ENCODE measurements at regions not wholly inside any gene's neighbourhood (a gene's known extent, or its start where the extent isn't known, plus 50 kb on each side); places are given as distances from the start of the nearest gene placed in this dataset.

DNA sequence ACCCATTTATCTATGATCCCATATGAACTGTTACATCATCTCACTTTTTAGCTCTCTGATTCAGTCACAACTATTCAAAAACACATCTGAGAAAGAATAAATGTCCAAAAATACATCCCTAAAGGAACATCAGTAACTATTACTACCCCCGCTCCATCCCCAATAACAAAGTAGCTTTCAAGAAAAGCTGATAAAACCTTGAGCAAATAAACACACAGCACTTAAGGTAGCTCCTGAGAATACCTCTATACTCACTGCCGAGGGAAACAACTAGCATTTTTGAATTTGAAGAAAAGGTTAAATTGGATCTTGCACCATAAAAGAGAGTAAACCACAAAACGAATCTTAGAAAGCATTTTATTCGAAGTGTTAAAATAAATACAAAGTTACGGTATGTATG is 63.4 kb downstream of the PMAIP1 start:
- TF ChIP-seq, protein P1, sequence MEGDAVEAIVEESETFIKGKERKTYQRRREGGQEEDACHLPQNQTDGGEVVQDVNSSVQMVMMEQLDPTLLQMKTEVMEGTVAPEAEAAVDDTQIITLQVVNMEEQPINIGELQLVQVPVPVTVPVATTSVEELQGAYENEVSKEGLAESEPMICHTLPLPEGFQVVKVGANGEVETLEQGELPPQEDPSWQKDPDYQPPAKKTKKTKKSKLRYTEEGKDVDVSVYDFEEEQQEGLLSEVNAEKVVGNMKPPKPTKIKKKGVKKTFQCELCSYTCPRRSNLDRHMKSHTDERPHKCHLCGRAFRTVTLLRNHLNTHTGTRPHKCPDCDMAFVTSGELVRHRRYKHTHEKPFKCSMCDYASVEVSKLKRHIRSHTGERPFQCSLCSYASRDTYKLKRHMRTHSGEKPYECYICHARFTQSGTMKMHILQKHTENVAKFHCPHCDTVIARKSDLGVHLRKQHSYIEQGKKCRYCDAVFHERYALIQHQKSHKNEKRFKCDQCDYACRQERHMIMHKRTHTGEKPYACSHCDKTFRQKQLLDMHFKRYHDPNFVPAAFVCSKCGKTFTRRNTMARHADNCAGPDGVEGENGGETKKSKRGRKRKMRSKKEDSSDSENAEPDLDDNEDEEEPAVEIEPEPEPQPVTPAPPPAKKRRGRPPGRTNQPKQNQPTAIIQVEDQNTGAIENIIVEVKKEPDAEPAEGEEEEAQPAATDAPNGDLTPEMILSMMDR (IDR thresholded peaks at IDR 0.05) = no peak
- no peak for TF ChIP-seq POLR2A (IDR thresholded peaks at IDR 0.05)

All from testis (tissue), 2 donors.